ENCODE measurements at regions not wholly inside any gene's neighbourhood (a gene's known extent, or its start where the extent isn't known, plus 50 kb on each side); places are given as distances from the start of the nearest gene placed in this dataset.
"Not testable (repeated sequence)": the region's sequence is repeated elsewhere in the genome, so short reads cannot be mapped to it uniquely, and the experiment has no call there.

GRCh38 chr7:130849604-130850003 is 115.6 kb upstream of the KLF14 start:
- DNase-seq: no peak

- DNase-seq: no peak
Measured at GRCh38 chr7:130850956-130851355, 116.9 kb upstream of the KLF14 start.

- DNase-seq: no peak
Measured at GRCh38 chr7:130852867-130853266, 118.9 kb upstream of the KLF14 start.

- DNase-seq: no peak
Measured at GRCh38 chr7:130853503-130854279, 119.7 kb upstream of the KLF14 start.

GRCh38 chr7:130854481-130854880 is 120.5 kb upstream of the KLF14 start:
- no peak for DNase-seq

GRCh38 chr7:130856866-130857265 is 122.9 kb upstream of the KLF14 start:
- DNase-seq: no peak

GRCh38 chr7:130860832-130861231 is 126.8 kb upstream of the KLF14 start:
- not testable (repeated sequence) for DNase-seq

- no peak for DNase-seq
Measured at GRCh38 chr7:130865408-130866236, 131.6 kb upstream of the KLF14 start.

- no peak for DNase-seq
Measured at GRCh38 chr7:130867039-130867438, 133.0 kb upstream of the KLF14 start.

GRCh38 chr7:130867581-130868136 is 133.7 kb upstream of the KLF14 start:
- DNase-seq: no peak

- DNase-seq: no peak
Measured at GRCh38 chr7:130868139-130868538, 134.1 kb upstream of the KLF14 start.

GRCh38 chr7:130869918-130870317 is 135.9 kb upstream of the KLF14 start:
- no peak for DNase-seq

- DNase-seq: no peak
Measured at GRCh38 chr7:130872341-130872740, 138.3 kb upstream of the KLF14 start.

- DNase-seq: no peak
Measured at GRCh38 chr7:130872756-130873448, 138.9 kb upstream of the KLF14 start.

GRCh38 chr7:130874071-130874915 is 140.3 kb upstream of the KLF14 start:
- DNase-seq: no peak

- DNase-seq: no peak
Measured at GRCh38 chr7:130875265-130875741, 141.3 kb upstream of the KLF14 start.

- DNase-seq: no peak
Measured at GRCh38 chr7:130875901-130876300, 141.9 kb upstream of the KLF14 start.

GRCh38 chr7:130877236-130877990 is 143.4 kb upstream of the KLF14 start:
- DNase-seq: no peak

GRCh38 chr7:130877991-130878305 is 143.9 kb upstream of the KLF14 start:
- no peak for DNase-seq

GRCh38 chr7:130878785-130879184 is 144.8 kb upstream of the KLF14 start:
- DNase-seq: no peak

GRCh38 chr7:130879191-130879590 is 145.2 kb upstream of the KLF14 start:
- DNase-seq: no peak

- no peak for DNase-seq
Measured at GRCh38 chr7:130880668-130881067, 146.7 kb upstream of the KLF14 start.

Data from NCI-H774 (cell line).